ENCODE measurements at regions not wholly inside any gene's neighbourhood (a gene's known extent, or its start where the extent isn't known, plus 50 kb on each side); places are given as distances from the start of the nearest gene placed in this dataset.

- DNase-seq (ENCODE audit: low read depth in 2 of 2) = no peak
Measured at GRCh38 chr3:70899816-70900215, 587.4 kb upstream of the MDFIC2 start.

- DNase-seq (ENCODE audit: low read depth in 2 of 2) = no peak
Measured at GRCh38 chr3:70890020-70890394, 577.6 kb upstream of the MDFIC2 start.

- DNase-seq (ENCODE audit: low read depth in 2 of 2) = no peak
Measured at GRCh38 chr3:70889162-70890019, 577.0 kb upstream of the MDFIC2 start.

GRCh38 chr3:70885636-70886035 lies 573.2 kb upstream of the MDFIC2 start:
- no peak for DNase-seq (ENCODE audit: low read depth in 2 of 2)

- DNase-seq (ENCODE audit: low read depth in 2 of 2) = no peak
Measured at GRCh38 chr3:70882104-70882503, 569.7 kb upstream of the MDFIC2 start.

- DNase-seq (ENCODE audit: low read depth in 2 of 2) = no peak
Measured at GRCh38 chr3:70880421-70880820, 568.0 kb upstream of the MDFIC2 start.

- no peak for DNase-seq (ENCODE audit: low read depth in 2 of 2)
Measured at GRCh38 chr3:70876154-70876553, 563.7 kb upstream of the MDFIC2 start.

- no peak for DNase-seq (ENCODE audit: low read depth in 2 of 2)
Measured at GRCh38 chr3:70874196-70874595, 561.8 kb upstream of the MDFIC2 start.

GRCh38 chr3:70873686-70874085 lies 561.2 kb upstream of the MDFIC2 start:
- DNase-seq (ENCODE audit: low read depth in 2 of 2) = no peak

GRCh38 chr3:70871909-70872656 lies 559.6 kb upstream of the MDFIC2 start:
- no peak for DNase-seq (ENCODE audit: low read depth in 2 of 2)

GRCh38 chr3:70870576-70870975 lies 558.1 kb upstream of the MDFIC2 start:
- no peak for DNase-seq (ENCODE audit: low read depth in 2 of 2)

- no peak for DNase-seq (ENCODE audit: low read depth in 2 of 2)
Measured at GRCh38 chr3:70868561-70868960, 556.1 kb upstream of the MDFIC2 start.

GRCh38 chr3:70863049-70863448 lies 550.6 kb upstream of the MDFIC2 start:
- DNase-seq (ENCODE audit: low read depth in 2 of 2) = no peak

GRCh38 chr3:70861855-70862254 lies 549.4 kb upstream of the MDFIC2 start:
- DNase-seq (ENCODE audit: low read depth in 2 of 2) = no peak

- DNase-seq (ENCODE audit: low read depth in 2 of 2) = no peak
Measured at GRCh38 chr3:70861234-70861633, 548.8 kb upstream of the MDFIC2 start.

- DNase-seq (ENCODE audit: low read depth in 2 of 2) = no peak
Measured at GRCh38 chr3:70857916-70858315, 545.5 kb upstream of the MDFIC2 start.

GRCh38 chr3:70856414-70857162 lies 544.1 kb upstream of the MDFIC2 start:
- no peak for DNase-seq (ENCODE audit: low read depth in 2 of 2)

GRCh38 chr3:70855149-70855548 lies 542.7 kb upstream of the MDFIC2 start:
- no peak for DNase-seq (ENCODE audit: low read depth in 2 of 2)

- no peak for DNase-seq (ENCODE audit: low read depth in 2 of 2)
Measured at GRCh38 chr3:70854108-70854507, 541.7 kb upstream of the MDFIC2 start.

- DNase-seq (ENCODE audit: low read depth in 2 of 2) = no peak
Measured at GRCh38 chr3:70853161-70853944, 540.9 kb upstream of the MDFIC2 start.

GRCh38 chr3:70849911-70850699 lies 537.7 kb upstream of the MDFIC2 start:
- DNase-seq (ENCODE audit: low read depth in 2 of 2) = no peak

All from activated CD8-positive, alpha-beta memory T cell treated with anti-CD3 and anti-CD28 coated beads for 4 hours (primary cell).